ENCODE measurements at regions not wholly inside any gene's neighbourhood (a gene's known extent, or its start where the extent isn't known, plus 50 kb on each side); places are given as distances from the start of the nearest gene placed in this dataset.

DNA sequence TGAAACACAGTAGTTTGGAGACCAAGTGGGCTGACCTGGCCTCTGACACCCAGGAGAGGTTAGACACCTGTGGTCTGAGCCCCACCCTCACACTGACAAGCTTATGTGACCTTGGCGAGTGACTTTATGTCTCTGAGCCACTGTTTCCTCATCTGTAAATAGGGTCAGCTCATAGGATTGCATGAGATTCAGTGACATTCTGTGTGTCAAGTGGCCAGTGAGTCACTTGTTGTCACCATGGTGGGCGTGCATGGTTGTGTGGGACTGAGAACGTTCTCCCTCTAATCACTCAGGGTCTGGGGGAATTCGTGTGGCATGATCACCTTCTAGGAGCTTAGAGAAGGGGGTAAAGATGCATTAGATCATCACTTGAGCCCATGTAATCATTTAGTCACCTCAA, 146.4 kb downstream of the PHETA1 start:
- no peaks in the 10 kb centered on the region for H3K36me3 ChIP-seq
- H3K4me1 ChIP-seq: no peaks in the 10 kb centered on the region
- no peaks in the 10 kb centered on the region for H3K27me3 ChIP-seq
- DNase-seq: no peak
- no peak overlapping the region for H3K4me3 ChIP-seq
- intact Hi-C loops (cut with DNase I): no loop called here
- ATAC-seq: no peak
- H3K27ac ChIP-seq: no peak overlapping the region
- TF ChIP-seq, protein P1, sequence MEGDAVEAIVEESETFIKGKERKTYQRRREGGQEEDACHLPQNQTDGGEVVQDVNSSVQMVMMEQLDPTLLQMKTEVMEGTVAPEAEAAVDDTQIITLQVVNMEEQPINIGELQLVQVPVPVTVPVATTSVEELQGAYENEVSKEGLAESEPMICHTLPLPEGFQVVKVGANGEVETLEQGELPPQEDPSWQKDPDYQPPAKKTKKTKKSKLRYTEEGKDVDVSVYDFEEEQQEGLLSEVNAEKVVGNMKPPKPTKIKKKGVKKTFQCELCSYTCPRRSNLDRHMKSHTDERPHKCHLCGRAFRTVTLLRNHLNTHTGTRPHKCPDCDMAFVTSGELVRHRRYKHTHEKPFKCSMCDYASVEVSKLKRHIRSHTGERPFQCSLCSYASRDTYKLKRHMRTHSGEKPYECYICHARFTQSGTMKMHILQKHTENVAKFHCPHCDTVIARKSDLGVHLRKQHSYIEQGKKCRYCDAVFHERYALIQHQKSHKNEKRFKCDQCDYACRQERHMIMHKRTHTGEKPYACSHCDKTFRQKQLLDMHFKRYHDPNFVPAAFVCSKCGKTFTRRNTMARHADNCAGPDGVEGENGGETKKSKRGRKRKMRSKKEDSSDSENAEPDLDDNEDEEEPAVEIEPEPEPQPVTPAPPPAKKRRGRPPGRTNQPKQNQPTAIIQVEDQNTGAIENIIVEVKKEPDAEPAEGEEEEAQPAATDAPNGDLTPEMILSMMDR (IDR thresholded peaks at IDR 0.05): no peak
- H3K9me3 ChIP-seq: no peaks in the 10 kb centered on the region

DNA sequence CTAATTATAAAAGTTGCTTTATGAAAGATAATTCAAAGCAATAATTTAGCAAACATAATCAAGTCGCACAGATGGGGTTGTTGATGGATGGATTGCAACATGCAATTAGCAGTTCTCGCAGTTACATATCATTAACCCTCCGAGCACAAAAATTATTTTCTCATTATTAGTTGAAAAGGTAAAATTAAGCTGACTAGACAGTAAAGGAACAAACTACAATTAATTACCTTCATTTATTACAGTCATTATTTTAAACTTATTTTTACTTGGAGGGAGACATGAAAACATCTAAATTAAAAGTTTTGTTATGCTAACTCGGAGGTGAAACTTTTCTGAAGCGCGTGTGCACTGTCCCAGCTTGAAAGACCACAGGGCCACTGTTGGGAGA, 146.9 kb downstream of the PHETA1 start:
- no peaks in the 10 kb centered on the region for H3K9me3 ChIP-seq
- no peaks in the 10 kb centered on the region for H3K27me3 ChIP-seq
- TF ChIP-seq, protein P1 (IDR thresholded peaks at IDR 0.05): no peak
- H3K36me3 ChIP-seq: no peaks in the 10 kb centered on the region
- no peak overlapping the region for H3K4me3 ChIP-seq
- H3K4me1 ChIP-seq: no peaks in the 10 kb centered on the region
- DNase-seq (no peak), ATAC-seq (no peak)
- intact Hi-C loops (cut with DNase I): no loop called here
- no peak overlapping the region for H3K27ac ChIP-seq

DNA sequence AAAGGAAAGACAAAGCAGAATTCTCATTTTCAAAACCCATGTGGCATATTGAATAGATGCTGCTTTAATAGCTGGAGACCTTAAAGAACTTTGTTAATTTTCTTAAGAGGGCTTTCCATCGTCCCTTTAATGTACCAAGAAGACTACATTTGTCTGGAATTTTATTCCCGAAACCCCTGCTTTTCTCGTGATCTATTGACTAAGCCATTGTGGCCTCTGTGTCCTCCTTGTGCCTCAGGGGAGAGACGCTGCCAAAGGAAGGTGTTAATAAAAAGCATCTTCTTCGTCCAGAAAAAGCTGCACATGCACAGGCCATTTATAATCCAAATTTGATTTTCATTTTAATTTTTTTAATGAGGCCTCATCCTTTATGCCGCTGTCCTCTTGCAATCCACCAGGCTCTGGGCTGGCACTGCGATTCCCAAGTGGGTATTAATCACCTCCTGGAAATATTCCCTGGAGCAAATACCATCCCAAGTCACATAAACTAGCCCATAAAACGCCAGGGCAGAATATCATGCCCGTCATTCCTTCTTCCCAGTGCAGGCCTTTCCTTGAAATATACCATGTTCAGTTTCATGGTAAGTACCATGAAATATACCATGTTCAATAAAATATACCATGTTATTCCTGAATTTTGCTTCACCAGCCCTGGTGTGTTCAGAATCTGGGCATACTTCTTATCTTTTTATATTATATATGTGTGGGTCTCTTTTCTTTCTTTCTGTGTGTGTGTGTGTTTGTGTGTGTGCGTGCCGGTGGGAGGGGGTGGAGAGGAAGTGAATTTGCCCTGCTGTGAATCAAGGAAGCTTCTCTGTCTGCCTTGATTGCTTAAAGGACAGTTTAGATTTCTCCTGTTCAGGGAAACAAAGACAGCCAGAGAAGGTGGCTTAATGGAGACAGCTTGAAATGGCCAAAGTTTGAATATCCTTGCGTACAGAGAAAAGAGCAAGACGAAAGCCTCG, 147.6 kb downstream of the PHETA1 start:
- H3K27ac ChIP-seq: no peak overlapping the region
- no peak overlapping the region for H3K4me3 ChIP-seq
- DNase-seq (no peak), ATAC-seq (no peak)
- no peaks in the 10 kb centered on the region for H3K4me1 ChIP-seq
- H3K9me3 ChIP-seq: no peaks in the 10 kb centered on the region
- H3K27me3 ChIP-seq: peaks cover 2% of the 10 kb centered on the region
- H3K36me3 ChIP-seq: no peaks in the 10 kb centered on the region
- TF ChIP-seq, protein P1 (IDR thresholded peaks at IDR 0.05): no peak
- intact Hi-C loops (cut with DNase I): no loop called here

DNA sequence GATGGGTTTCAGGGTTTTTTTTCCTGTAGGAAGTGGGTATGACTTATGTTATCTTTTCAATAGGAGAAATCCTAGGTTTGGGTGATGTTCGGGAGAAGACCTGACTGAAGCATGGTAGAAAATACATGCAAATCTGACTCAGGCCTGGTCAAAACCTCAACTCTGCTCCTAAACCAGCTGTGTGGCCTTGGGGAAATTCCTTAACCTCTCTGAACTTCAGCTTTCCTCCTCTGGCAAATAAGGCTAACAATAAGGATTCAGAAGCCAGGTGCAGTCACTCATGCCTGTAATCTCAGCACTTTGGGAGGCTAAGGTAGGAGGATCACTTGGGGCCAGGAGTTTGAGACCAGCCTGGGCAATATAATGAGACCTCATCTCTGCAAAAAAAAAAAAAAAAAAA, 148.5 kb downstream of the PHETA1 start:
- DNase-seq: no peak
- H3K36me3 ChIP-seq: no peaks in the 10 kb centered on the region
- peaks cover 3% of the 10 kb centered on the region for H3K27me3 ChIP-seq
- no peaks in the 10 kb centered on the region for H3K9me3 ChIP-seq
- ATAC-seq: no peak
- no peak overlapping the region for H3K27ac ChIP-seq
- TF ChIP-seq, protein P1 (IDR thresholded peaks at IDR 0.05): no peak
- intact Hi-C loops (cut with DNase I): no loop called here
- H3K4me3 ChIP-seq: no peak overlapping the region
- no peaks in the 10 kb centered on the region for H3K4me1 ChIP-seq

DNA sequence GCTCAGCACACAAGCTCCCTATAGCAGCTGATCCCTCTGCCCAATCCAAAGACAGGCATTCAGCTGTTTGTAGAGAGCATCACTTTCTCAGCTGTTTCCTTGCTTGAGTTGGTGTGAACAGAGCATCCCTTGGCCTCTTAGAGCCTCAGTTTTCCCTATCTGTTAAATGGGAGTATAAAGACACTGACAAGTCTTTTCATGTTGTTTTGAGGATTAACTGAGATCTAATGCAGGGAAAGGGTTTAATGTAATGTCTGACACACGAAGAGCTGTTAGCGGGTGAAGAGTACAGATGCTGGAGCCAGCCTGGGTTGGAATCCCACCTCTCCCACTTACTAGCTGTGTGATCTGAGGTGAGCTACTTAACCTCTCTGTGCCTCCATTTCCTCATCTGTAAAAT, 149.5 kb downstream of the PHETA1 start:
- Histone ChIP-seq H3K9me3 (no peaks in the 10 kb centered on the region), H3K27me3 (peaks cover 3% of the 10 kb centered on the region), H3K4me3 (no peak overlapping the region), H3K4me1 (no peaks in the 10 kb centered on the region), H3K27ac (no peak overlapping the region), H3K36me3 (no peaks in the 10 kb centered on the region)
- TF ChIP-seq, protein P1 (IDR thresholded peaks at IDR 0.05): no peak
- intact Hi-C loops (cut with DNase I): no loop called here
- no peak for ATAC-seq
- no peak for DNase-seq

All from upper lobe of right lung (tissue), 1 donor.